ENCODE measurements at regions not wholly inside any gene's neighbourhood (a gene's known extent, or its start where the extent isn't known, plus 50 kb on each side); places are given as distances from the start of the nearest gene placed in this dataset.

GRCh38 chr6:155591741-155592140, 136.1 kb upstream of the NOX3 start:
- Mint-ChIP-seq H3K4me3 (no peak overlapping the region), H3K9me3 (peaks cover 0 to 7% (median 0%) of the 10 kb centered on the region in 7 donors), H3K27me3 (peaks cover 16% of the 10 kb centered on the region), H3K27ac (no peak overlapping the region), H3K4me1 (no peaks in the 10 kb centered on the region), H3K36me3 (no peaks in the 10 kb centered on the region)
- no peaks in the 10 kb centered on the region for H3K9me3 ChIP-seq (ENCODE audit: control insufficient read depth in 2 of 2, low read length in 2 of 2)
- H3K36me3 ChIP-seq (ENCODE audit: control insufficient read depth, insufficient read depth, low read length), result no peaks in the 10 kb centered on the region
- DNase-seq, result no peak
- ATAC-seq (ENCODE audit: low read depth in 2 of 2), result no peak
- H3K4me3 ChIP-seq (ENCODE audit: low read depth, low read length), result no peak overlapping the region
- H3K27ac ChIP-seq (ENCODE audit: insufficient read depth, low read length, poor library complexity, severe bottlenecking), result no peak overlapping the region
- no peaks in the 10 kb centered on the region for H3K4me1 ChIP-seq (ENCODE audit: control insufficient read depth, insufficient read depth, low read length, poor library complexity, severe bottlenecking)
- H3K27me3 ChIP-seq (ENCODE audit: control insufficient read depth, insufficient read depth, low read length), result peaks cover 2% of the 10 kb centered on the region

GRCh38 chr6:155589190-155589589, 133.6 kb upstream of the NOX3 start:
- H3K27me3 ChIP-seq (ENCODE audit: control insufficient read depth, insufficient read depth, low read length), result peaks cover 2% of the 10 kb centered on the region
- H3K36me3 ChIP-seq (ENCODE audit: control insufficient read depth, insufficient read depth, low read length), result no peaks in the 10 kb centered on the region
- Mint-ChIP-seq H3K4me1 (no peaks in the 10 kb centered on the region), H3K9me3 (peaks cover 0 to 7% (median 0%) of the 10 kb centered on the region in 7 donors), H3K27ac (no peak overlapping the region), H3K4me3 (no peak overlapping the region), H3K27me3 (peaks cover 12% of the 10 kb centered on the region), H3K36me3 (no peaks in the 10 kb centered on the region)
- no peak overlapping the region for H3K27ac ChIP-seq (ENCODE audit: insufficient read depth, low read length, poor library complexity, severe bottlenecking)
- no peaks in the 10 kb centered on the region for H3K4me1 ChIP-seq (ENCODE audit: control insufficient read depth, insufficient read depth, low read length, poor library complexity, severe bottlenecking)
- ATAC-seq (ENCODE audit: low read depth in 2 of 2), result no peak
- no peak for DNase-seq
- H3K4me3 ChIP-seq (ENCODE audit: low read depth, low read length), result no peak overlapping the region
- no peaks in the 10 kb centered on the region for H3K9me3 ChIP-seq (ENCODE audit: control insufficient read depth in 2 of 2, low read length in 2 of 2)

- H3K4me3 ChIP-seq (ENCODE audit: low read depth, low read length), result no peak overlapping the region
- ATAC-seq (ENCODE audit: low read depth in 2 of 2) (no peak), DNase-seq (no peak)
- Mint-ChIP-seq H3K4me3 (no peak overlapping the region), H3K4me1 (no peaks in the 10 kb centered on the region), H3K36me3 (no peaks in the 10 kb centered on the region), H3K27ac (no peak overlapping the region), H3K9me3 (peaks cover 0 to 7% (median 0%) of the 10 kb centered on the region in 7 donors), H3K27me3 (peaks cover 10% of the 10 kb centered on the region)
- no peaks in the 10 kb centered on the region for H3K36me3 ChIP-seq (ENCODE audit: control insufficient read depth, insufficient read depth, low read length)
- H3K9me3 ChIP-seq (ENCODE audit: control insufficient read depth in 2 of 2, low read length in 2 of 2), result no peaks in the 10 kb centered on the region
- no peak overlapping the region for H3K27ac ChIP-seq (ENCODE audit: insufficient read depth, low read length, poor library complexity, severe bottlenecking)
- no peaks in the 10 kb centered on the region for H3K4me1 ChIP-seq (ENCODE audit: control insufficient read depth, insufficient read depth, low read length, poor library complexity, severe bottlenecking)
- peaks cover 2% of the 10 kb centered on the region for H3K27me3 ChIP-seq (ENCODE audit: control insufficient read depth, insufficient read depth, low read length)
Measured at GRCh38 chr6:155587817-155588216, 132.2 kb upstream of the NOX3 start.

GRCh38 chr6:155586090-155586489, 130.5 kb upstream of the NOX3 start:
- no peaks in the 10 kb centered on the region for H3K36me3 Mint-ChIP-seq

GRCh38 chr6:155584006-155584405, 128.4 kb upstream of the NOX3 start:
- peaks cover 0 to 7% (median 0%) of the 10 kb centered on the region in 7 donors for H3K9me3 Mint-ChIP-seq
- H3K4me3 Mint-ChIP-seq, result no peak overlapping the region
- H3K36me3 Mint-ChIP-seq, result no peaks in the 10 kb centered on the region
- H3K4me1 ChIP-seq (ENCODE audit: control insufficient read depth, insufficient read depth, low read length, poor library complexity, severe bottlenecking), result no peaks in the 10 kb centered on the region
- peaks cover 7% of the 10 kb centered on the region for H3K27me3 Mint-ChIP-seq
- no peak overlapping the region for H3K4me3 ChIP-seq (ENCODE audit: low read depth, low read length)
- DNase-seq, result no peak
- no peak for ATAC-seq (ENCODE audit: low read depth in 2 of 2)
- H3K36me3 ChIP-seq (ENCODE audit: control insufficient read depth, insufficient read depth, low read length), result no peaks in the 10 kb centered on the region
- no peak overlapping the region for H3K27ac Mint-ChIP-seq
- H3K4me1 Mint-ChIP-seq, result no peaks in the 10 kb centered on the region
- no peaks in the 10 kb centered on the region for H3K9me3 ChIP-seq (ENCODE audit: control insufficient read depth in 2 of 2, low read length in 2 of 2)
- no peak overlapping the region for H3K27ac ChIP-seq (ENCODE audit: insufficient read depth, low read length, poor library complexity, severe bottlenecking)
- no peaks in the 10 kb centered on the region for H3K27me3 ChIP-seq (ENCODE audit: control insufficient read depth, insufficient read depth, low read length)

More at GRCh38 chr6:155586090-155586489, 130.5 kb upstream of the NOX3 start:
- H3K4me3 Mint-ChIP-seq, result no peak overlapping the region
- Histone ChIP-seq H3K4me3 (ENCODE audit: low read depth, low read length) (no peak overlapping the region), H3K36me3 (ENCODE audit: control insufficient read depth, insufficient read depth, low read length) (no peaks in the 10 kb centered on the region), H3K27ac (ENCODE audit: insufficient read depth, low read length, poor library complexity, severe bottlenecking) (no peak overlapping the region), H3K4me1 (ENCODE audit: control insufficient read depth, insufficient read depth, low read length, poor library complexity, severe bottlenecking) (no peaks in the 10 kb centered on the region), H3K9me3 (ENCODE audit: control insufficient read depth in 2 of 2, low read length in 2 of 2) (no peaks in the 10 kb centered on the region), H3K27me3 (ENCODE audit: control insufficient read depth, insufficient read depth, low read length) (peaks cover 2% of the 10 kb centered on the region)
- H3K9me3 Mint-ChIP-seq, result peaks cover 0 to 7% (median 0%) of the 10 kb centered on the region in 7 donors
- H3K27ac Mint-ChIP-seq, result no peak overlapping the region
- no peak for ATAC-seq (ENCODE audit: low read depth in 2 of 2)
- peaks cover 6% of the 10 kb centered on the region for H3K27me3 Mint-ChIP-seq
- H3K4me1 Mint-ChIP-seq, result no peaks in the 10 kb centered on the region
- no peak for DNase-seq

- peaks cover 5% of the 10 kb centered on the region for H3K27me3 Mint-ChIP-seq
- no peaks in the 10 kb centered on the region for H3K36me3 Mint-ChIP-seq
- no peak overlapping the region for H3K4me3 Mint-ChIP-seq
- H3K9me3 ChIP-seq (ENCODE audit: control insufficient read depth in 2 of 2, low read length in 2 of 2), result no peaks in the 10 kb centered on the region
- ATAC-seq (ENCODE audit: low read depth in 2 of 2) (no peak), DNase-seq (no peak)
- H3K27ac Mint-ChIP-seq, result no peak overlapping the region
- H3K27me3 ChIP-seq (ENCODE audit: control insufficient read depth, insufficient read depth, low read length), result no peaks in the 10 kb centered on the region
- H3K36me3 ChIP-seq (ENCODE audit: control insufficient read depth, insufficient read depth, low read length), result no peaks in the 10 kb centered on the region
- no peaks in the 10 kb centered on the region for H3K4me1 Mint-ChIP-seq
- no peak overlapping the region for H3K4me3 ChIP-seq (ENCODE audit: low read depth, low read length)
- peaks cover 0 to 3% (median 0%) of the 10 kb centered on the region in 7 donors for H3K9me3 Mint-ChIP-seq
- no peaks in the 10 kb centered on the region for H3K4me1 ChIP-seq (ENCODE audit: control insufficient read depth, insufficient read depth, low read length, poor library complexity, severe bottlenecking)
- no peak overlapping the region for H3K27ac ChIP-seq (ENCODE audit: insufficient read depth, low read length, poor library complexity, severe bottlenecking)
Measured at GRCh38 chr6:155582016-155582991, 126.7 kb upstream of the NOX3 start.

- Histone ChIP-seq H3K4me3 (ENCODE audit: low read depth, low read length) (no peak overlapping the region), H3K27ac (ENCODE audit: insufficient read depth, low read length, poor library complexity, severe bottlenecking) (no peak overlapping the region), H3K36me3 (ENCODE audit: control insufficient read depth, insufficient read depth, low read length) (no peaks in the 10 kb centered on the region), H3K9me3 (ENCODE audit: control insufficient read depth in 2 of 2, low read length in 2 of 2) (no peaks in the 10 kb centered on the region), H3K4me1 (ENCODE audit: control insufficient read depth, insufficient read depth, low read length, poor library complexity, severe bottlenecking) (no peaks in the 10 kb centered on the region), H3K27me3 (ENCODE audit: control insufficient read depth, insufficient read depth, low read length) (no peaks in the 10 kb centered on the region)
- Mint-ChIP-seq H3K27ac (no peak overlapping the region), H3K4me3 (no peak overlapping the region), H3K36me3 (no peaks in the 10 kb centered on the region), H3K4me1 (no peaks in the 10 kb centered on the region), H3K9me3 (peaks cover 0 to 3% (median 0%) of the 10 kb centered on the region in 7 donors), H3K27me3 (peaks cover 10% of the 10 kb centered on the region)
- ATAC-seq (ENCODE audit: low read depth in 2 of 2) (no peak), DNase-seq (no peak)
Measured at GRCh38 chr6:155580904-155581303, 125.3 kb upstream of the NOX3 start.

GRCh38 chr6:155578251-155578650, 122.6 kb upstream of the NOX3 start:
- Histone ChIP-seq H3K27ac (ENCODE audit: insufficient read depth, low read length, poor library complexity, severe bottlenecking) (no peak overlapping the region), H3K36me3 (ENCODE audit: control insufficient read depth, insufficient read depth, low read length) (no peaks in the 10 kb centered on the region), H3K4me1 (ENCODE audit: control insufficient read depth, insufficient read depth, low read length, poor library complexity, severe bottlenecking) (no peaks in the 10 kb centered on the region), H3K27me3 (ENCODE audit: control insufficient read depth, insufficient read depth, low read length) (no peaks in the 10 kb centered on the region), H3K9me3 (ENCODE audit: control insufficient read depth in 2 of 2, low read length in 2 of 2) (no peaks in the 10 kb centered on the region), H3K4me3 (ENCODE audit: low read depth, low read length) (no peak overlapping the region)
- Mint-ChIP-seq H3K4me3 (no peak overlapping the region), H3K27me3 (peaks cover 17% of the 10 kb centered on the region), H3K9me3 (peaks cover 0 to 4% (median 2%) of the 10 kb centered on the region in 7 donors), H3K27ac (no peak overlapping the region), H3K36me3 (no peaks in the 10 kb centered on the region), H3K4me1 (no peaks in the 10 kb centered on the region)
- DNase-seq (no peak), ATAC-seq (ENCODE audit: low read depth in 2 of 2) (no peak)

Measured in CD4-positive, CD25-positive, alpha-beta regulatory T cell (primary cell).